ENCODE measurements at regions not wholly inside any gene's neighbourhood (a gene's known extent, or its start where the extent isn't known, plus 50 kb on each side); places are given as distances from the start of the nearest gene placed in this dataset.

- no peak overlapping the region for H3K27ac ChIP-seq
- no peaks in the 10 kb centered on the region for H3K36me3 ChIP-seq
- H3K4me3 ChIP-seq: no peak overlapping the region
- peaks cover 0 to 10% (median 0%) of the 10 kb centered on the region in 7 donors for H3K27me3 ChIP-seq
- DNase-seq (no peak), ATAC-seq (no peak)
- intact Hi-C loops (cut with DNase I): no loop called here
- H3K4me1 ChIP-seq: no peaks in the 10 kb centered on the region
- no peak for TF ChIP-seq CTCF (IDR thresholded peaks at IDR 0.05)
- peaks cover 0 to 6% (median 0%) of the 10 kb centered on the region in 11 donors for H3K9me3 ChIP-seq
Measured at GRCh38 chr2:173669888-173670287, 295.3 kb downstream of the SP3 start.

- no peak for TF ChIP-seq CTCF (IDR thresholded peaks at IDR 0.05)
- peaks cover 0 to 6% (median 0%) of the 10 kb centered on the region in 11 donors for H3K9me3 ChIP-seq
- WGBS, 2 donors: 95 to 98% methylated on average over 3 of the region's 3 CpGs
- DNase-seq (no peak), ATAC-seq (no peak)
- H3K27ac ChIP-seq: no peak overlapping the region
- no peak overlapping the region for H3K4me3 ChIP-seq
- no peaks in the 10 kb centered on the region for H3K4me1 ChIP-seq
- intact Hi-C loops (cut with DNase I): no loop called here
- peaks cover 0 to 6% (median 0%) of the 10 kb centered on the region in 7 donors for H3K27me3 ChIP-seq
- H3K36me3 ChIP-seq: no peaks in the 10 kb centered on the region
Measured at GRCh38 chr2:173672573-173673340, 292.4 kb downstream of the SP3 start.

- TF ChIP-seq CTCF (IDR thresholded peaks at IDR 0.05): no peak
- Histone ChIP-seq H3K27me3 (peaks cover 0 to 6% (median 0%) of the 10 kb centered on the region in 7 donors), H3K27ac (no peak overlapping the region), H3K4me1 (no peaks in the 10 kb centered on the region), H3K36me3 (no peaks in the 10 kb centered on the region), H3K9me3 (peaks cover 0 to 6% (median 0%) of the 10 kb centered on the region in 11 donors), H3K4me3 (no peak overlapping the region)
- WGBS, 2 donors: 71 to 76% methylated on average over 1 of the region's 1 CpG
- intact Hi-C loops (cut with DNase I): no loop called here
- no peak for ATAC-seq
- no peak for DNase-seq
Measured at GRCh38 chr2:173673640-173674039, 291.5 kb downstream of the SP3 start.

- DNase-seq: no peak
Measured at GRCh38 chr2:173676647-173677046, 288.5 kb downstream of the SP3 start.

More at GRCh38 chr2:173676647-173677046, 288.5 kb downstream of the SP3 start:
- WGBS, 2 donors: 47 to 76% methylated on average over 1 of the region's 1 CpG
- H3K27ac ChIP-seq: no peak overlapping the region
- peaks cover 0 to 12% (median 0%) of the 10 kb centered on the region in 11 donors for H3K9me3 ChIP-seq
- intact Hi-C loops (cut with DNase I): no loop called here
- TF ChIP-seq CTCF (IDR thresholded peaks at IDR 0.05): no peak
- ATAC-seq: no peak
- peaks cover 0 to 6% (median 0%) of the 10 kb centered on the region in 7 donors for H3K27me3 ChIP-seq
- H3K4me1 ChIP-seq: no peaks in the 10 kb centered on the region
- H3K4me3 ChIP-seq: no peak overlapping the region
- H3K36me3 ChIP-seq: no peaks in the 10 kb centered on the region

Measured in heart right ventricle (tissue), 16 donors.